ENCODE measurements at regions not wholly inside any gene's neighbourhood (a gene's known extent, or its start where the extent isn't known, plus 50 kb on each side); places are given as distances from the start of the nearest gene placed in this dataset.

DNA sequence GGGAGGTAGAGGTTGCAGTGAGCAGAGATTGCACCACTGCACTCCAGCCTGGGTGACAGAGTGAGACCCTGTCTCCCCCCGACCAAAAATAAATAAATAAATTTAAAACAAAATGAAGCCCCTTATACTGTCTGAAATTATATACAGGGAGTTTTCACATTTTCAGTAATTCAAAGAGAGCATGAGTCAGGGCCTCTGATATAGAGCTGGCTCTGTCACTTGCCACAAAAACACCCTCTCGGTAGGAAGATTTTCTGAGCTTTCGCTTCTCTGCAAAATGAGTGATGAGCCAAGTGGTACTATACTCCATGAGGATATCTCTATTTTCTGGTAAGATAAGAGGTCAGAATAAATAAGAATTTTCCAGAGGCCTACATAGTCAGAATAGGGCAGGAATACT lies 462.9 kb downstream of the COG6 start:
- in situ Hi-C loops (cut with MboI): no loop called here
- WGBS (ENCODE audit: insufficient coverage, insufficient replicate concordance, low lambda C conversion rate, missing lambda C conversion rate): 64% methylated on average over 3 of the region's 3 CpGs

DNA sequence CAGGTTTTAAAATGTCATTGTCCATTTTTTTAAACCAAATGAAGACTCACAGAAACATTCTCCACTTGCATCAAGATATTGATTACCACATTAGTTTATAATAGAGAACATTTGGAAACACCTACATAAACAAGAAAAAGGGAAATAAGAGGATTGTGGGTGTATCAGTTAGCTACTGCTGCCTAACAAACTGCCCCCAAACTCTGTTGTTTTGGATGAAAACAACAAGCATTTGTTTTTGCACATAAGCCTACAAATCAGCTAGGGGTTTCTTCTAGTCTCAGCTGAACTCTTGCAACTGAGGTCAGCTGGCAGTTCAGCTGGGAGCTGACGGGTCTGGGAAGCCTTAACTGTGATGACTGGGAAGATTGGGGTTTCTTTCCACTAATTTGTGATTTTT lies 464.4 kb downstream of the COG6 start:
- BruUV-seq (replicated peaks): no TSS peak
- H3K9me3 ChIP-seq (replicated peaks; ENCODE audit: control insufficient read depth, insufficient read depth, low read length): peaks cover 2% of the 10 kb centered on the region; the same call in 1 of the 3 replicates
- no peak overlapping the region for H3K27ac ChIP-seq (ENCODE audit: control insufficient read depth, insufficient read depth)
- H3K4me2 ChIP-seq (ENCODE audit: control insufficient read depth, insufficient read depth): no peak overlapping the region
- ATAC-seq (no peak), DNase-seq (ENCODE audit: low read depth, low spot score) (no peak), FAIRE-seq (no peak)
- in situ Hi-C loops (cut with MboI): no loop called here
- H3K36me3 ChIP-seq (ENCODE audit: control insufficient read depth in 2 of 2, insufficient read depth in 2 of 2, low read length in 1 of 2): no peaks in the 10 kb centered on the region
- H2AFZ ChIP-seq (ENCODE audit: control insufficient read depth, low read depth, low read length): no peak overlapping the region
- H4K20me1 ChIP-seq (ENCODE audit: control insufficient read depth, insufficient read depth): no peaks in the 10 kb centered on the region
- intact Hi-C loops (cut with micrococcal nuclease; ENCODE audit: unreplicated experiment): no loop called here
- RAD21 ChIA-PET (ENCODE audit: unreplicated experiment): no interaction called here
- CTCF ChIA-PET: interaction anchor here (1.1 kb wide), 1 partner anchor 8 kb away, joined by 4 read pairs; no protein-coding TSS in a partner anchor
- WGBS (ENCODE audit: insufficient coverage, insufficient replicate concordance, low lambda C conversion rate, missing lambda C conversion rate): 23% methylated on average over 1 of the region's 1 CpG
- no peak overlapping the region for H3K4me3 ChIP-seq
- no peak for TF ChIP-seq EGR1 (IDR thresholded peaks at IDR 0.05; ENCODE audit: borderline replicate concordance in 1 of 2, low read depth in 2 of 2, low read length in 2 of 2)
- TF ChIP-seq, protein P1, sequence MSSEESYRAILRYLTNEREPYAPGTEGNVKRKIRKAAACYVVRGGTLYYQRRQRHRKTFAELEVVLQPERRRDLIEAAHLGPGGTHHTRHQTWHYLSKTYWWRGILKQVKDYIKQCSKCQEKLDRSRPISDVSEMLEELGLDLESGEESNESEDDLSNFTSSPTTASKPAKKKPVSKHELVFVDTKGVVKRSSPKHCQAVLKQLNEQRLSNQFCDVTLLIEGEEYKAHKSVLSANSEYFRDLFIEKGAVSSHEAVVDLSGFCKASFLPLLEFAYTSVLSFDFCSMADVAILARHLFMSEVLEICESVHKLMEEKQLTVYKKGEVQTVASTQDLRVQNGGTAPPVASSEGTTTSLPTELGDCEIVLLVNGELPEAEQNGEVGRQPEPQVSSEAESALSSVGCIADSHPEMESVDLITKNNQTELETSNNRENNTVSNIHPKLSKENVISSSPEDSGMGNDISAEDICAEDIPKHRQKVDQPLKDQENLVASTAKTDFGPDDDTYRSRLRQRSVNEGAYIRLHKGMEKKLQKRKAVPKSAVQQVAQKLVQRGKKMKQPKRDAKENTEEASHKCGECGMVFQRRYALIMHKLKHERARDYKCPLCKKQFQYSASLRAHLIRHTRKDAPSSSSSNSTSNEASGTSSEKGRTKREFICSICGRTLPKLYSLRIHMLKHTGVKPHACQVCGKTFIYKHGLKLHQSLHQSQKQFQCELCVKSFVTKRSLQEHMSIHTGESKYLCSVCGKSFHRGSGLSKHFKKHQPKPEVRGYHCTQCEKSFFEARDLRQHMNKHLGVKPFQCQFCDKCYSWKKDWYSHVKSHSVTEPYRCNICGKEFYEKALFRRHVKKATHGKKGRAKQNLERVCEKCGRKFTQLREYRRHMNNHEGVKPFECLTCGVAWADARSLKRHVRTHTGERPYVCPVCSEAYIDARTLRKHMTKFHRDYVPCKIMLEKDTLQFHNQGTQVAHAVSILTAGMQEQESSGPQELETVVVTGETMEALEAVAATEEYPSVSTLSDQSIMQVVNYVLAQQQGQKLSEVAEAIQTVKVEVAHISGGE (CRISPR knock-in tag; IDR thresholded peaks at IDR 0.05): no peak
- TF ChIP-seq RAD21 (IDR thresholded peaks at IDR 0.05; ENCODE audit: insufficient read depth, low read depth, low read length): no peak
- TF ChIP-seq WRNIP1 (IDR thresholded peaks at IDR 0.05; ENCODE audit: borderline replicate concordance, low read depth, low read length): no peak
- TF ChIP-seq ZNF274 (IDR thresholded peaks at IDR 0.05; ENCODE audit: insufficient read depth, insufficient read length): no peak
- no peak for TF ChIP-seq POLR2AphosphoS5 (IDR thresholded peaks at IDR 0.05; ENCODE audit: low read length)
- TF ChIP-seq YY1 (IDR thresholded peaks at IDR 0.05; ENCODE audit: low read depth, low read length): no peak
- TF ChIP-seq MXI1 (IDR thresholded peaks at IDR 0.05; ENCODE audit: low read depth, low read length): no peak
- TF ChIP-seq IRF4 (IDR thresholded peaks at IDR 0.05; ENCODE audit: low read depth, low read length): no peak
- H3K79me2 ChIP-seq (ENCODE audit: control insufficient read depth, insufficient read depth, low read length): no peaks in the 10 kb centered on the region
- H3K4me1 ChIP-seq (ENCODE audit: control insufficient read depth, insufficient read depth, low read length): no peaks in the 10 kb centered on the region
- peaks cover 0 to 5% of the 10 kb centered on the region in 2 experiments; a peak in 2 of 4 replicates for H3K27me3 ChIP-seq (replicated peaks in 1 of 2; ENCODE audit: control insufficient read depth in 2 of 2, insufficient read depth in 2 of 2, low read length in 1 of 2)
- POLR2A ChIA-PET: no interaction called here
- SMC1A ChIA-PET (ENCODE audit: uncharacterized antibody, unreplicated experiment): interaction anchor here (1.0 kb wide), 1 partner anchor 18 kb away, joined by 3 read pairs; no protein-coding TSS in a partner anchor
- H3K9ac ChIP-seq (ENCODE audit: control insufficient read depth, insufficient read depth, low read length): no peak overlapping the region

More for the DNA sequence above, 462.9 kb downstream of the COG6 start:
- BruUV-seq (replicated peaks): no TSS peak
- Histone ChIP-seq H4K20me1 (ENCODE audit: control insufficient read depth, insufficient read depth) (no peaks in the 10 kb centered on the region), H3K27ac (ENCODE audit: control insufficient read depth, insufficient read depth) (no peak overlapping the region), H2AFZ (ENCODE audit: control insufficient read depth, low read depth, low read length) (no peak overlapping the region), H3K9me3 (replicated peaks; ENCODE audit: control insufficient read depth, insufficient read depth, low read length) (peaks cover 2% of the 10 kb centered on the region; the same call in 1 of the 3 replicates), H3K36me3 (ENCODE audit: control insufficient read depth in 2 of 2, insufficient read depth in 2 of 2, low read length in 1 of 2) (no peaks in the 10 kb centered on the region), H3K9ac (ENCODE audit: control insufficient read depth, insufficient read depth, low read length) (no peak overlapping the region), H3K27me3 (replicated peaks in 1 of 2; ENCODE audit: control insufficient read depth in 2 of 2, insufficient read depth in 2 of 2, low read length in 1 of 2) (peaks cover 0 to 13% of the 10 kb centered on the region in 2 experiments; a peak in 3 of 4 replicates), H3K4me2 (ENCODE audit: control insufficient read depth, insufficient read depth) (no peak overlapping the region), H3K4me1 (ENCODE audit: control insufficient read depth, insufficient read depth, low read length) (no peaks in the 10 kb centered on the region), H3K4me3 (no peak overlapping the region), H3K79me2 (ENCODE audit: control insufficient read depth, insufficient read depth, low read length) (no peaks in the 10 kb centered on the region)
- ChIA-PET SMC1A (ENCODE audit: uncharacterized antibody, unreplicated experiment) (interaction anchor here (1.0 kb wide), 1 partner anchor 62 kb away, joined by 3 read pairs; no protein-coding TSS in a partner anchor), RAD21 (ENCODE audit: unreplicated experiment) (interaction anchor here (0.5 kb wide), 1 partner anchor 309 kb away, joined by 3 read pairs; no protein-coding TSS in a partner anchor), CTCF (interaction anchor here (0.6 kb wide), 1 partner anchor 551 kb away, joined by 3 read pairs; no protein-coding TSS in a partner anchor), POLR2A (no interaction called here)
- intact Hi-C loops (cut with micrococcal nuclease; ENCODE audit: unreplicated experiment): no loop called here
- TF ChIP-seq, protein P2, sequence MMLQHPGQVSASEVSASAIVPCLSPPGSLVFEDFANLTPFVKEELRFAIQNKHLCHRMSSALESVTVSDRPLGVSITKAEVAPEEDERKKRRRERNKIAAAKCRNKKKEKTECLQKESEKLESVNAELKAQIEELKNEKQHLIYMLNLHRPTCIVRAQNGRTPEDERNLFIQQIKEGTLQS (IDR thresholded peaks at IDR 0.05; ENCODE audit: borderline replicate concordance, extremely low read depth, low read depth, low read length): no peak
- DNase-seq (ENCODE audit: low read depth, low spot score) (no peak), ATAC-seq (no peak), FAIRE-seq (no peak)
